Sigmoid colon (tissue), 6 donors: ENCODE measurements at regions not wholly inside any gene's neighbourhood (a gene's known extent, or its start where the extent isn't known, plus 50 kb on each side); places are given as distances from the start of the nearest gene placed in this dataset.
"Not testable (repeated sequence)": the region's sequence is repeated elsewhere in the genome, so short reads cannot be mapped to it uniquely, and the experiment has no call there.

Experiments
- DNase-seq: peaks from one replicate; pipeline ENCODE4 v3.0.0-alpha.2; 2019
- H3K27ac ChIP-seq, 4 donors: fragments of 200-600 bp; sonication (generic); one replicate each; pipeline ENCODE4 v1.5.1; 2016 to 2019; ENCODE audit warnings: mild to moderate bottlenecking in 1 of 4
- H3K27me3 ChIP-seq, 3 donors: fragments of 200-600 bp; sonication (generic); one replicate each; pipeline ENCODE4 v1.5.1; 2019; ENCODE audit warnings: mild to moderate bottlenecking in 1 of 3
- H3K36me3 ChIP-seq, 4 donors: fragments of 200-600 bp; sonication (generic); one replicate each; pipeline ENCODE4 v1.5.1; 2016 to 2019
- H3K4me1 ChIP-seq, 4 donors: fragments of 200-600 bp; sonication (generic); one replicate each; pipeline ENCODE4 v1.5.1; 2017 to 2019
- H3K4me3 ChIP-seq, 4 donors: fragments of 200-600 bp; sonication (generic); one replicate each; pipeline ENCODE4 v1.5.1; 2017 to 2019; ENCODE audit warnings: mild to moderate bottlenecking in 2 of 4, moderate library complexity in 1 of 4
- H3K9me3 ChIP-seq, 4 donors: fragments of 200-600 bp in 3 of 4; sonication (generic) in 3 of 4; one replicate each; pipeline versions ENCODE4 v1.5.1 to v1.6.1; 2013 to 2019
- CTCF ChIP-seq, 4 experiments: fragments of 450-650 bp in 3 of 4; fragments of 200-600 bp in 1 of 4; IDR thresholded peaks; one replicate each; pipeline ENCODE4 v1.5.1; 2016 to 2019; ENCODE audit warnings: antibody characterized with exemption in 4 of 4, mild to moderate bottlenecking in 3 of 4, moderate library complexity in 2 of 4
- EP300 ChIP-seq, 4 donors: sonication (generic); formaldehyde crosslinking; IDR thresholded peaks; one replicate each; pipeline ENCODE4 v1.6.1; 2017; ENCODE audit warnings: antibody characterized with exemption in 4 of 4
- POLR2A ChIP-seq, 2 donors: fragments of 450-650 bp; IDR thresholded peaks; one replicate each; pipeline ENCODE4 v1.6.1; 2016; ENCODE audit warnings: antibody characterized with exemption in 2 of 2, mild to moderate bottlenecking in 2 of 2, moderate library complexity in 2 of 2
- POLR2AphosphoS5 ChIP-seq, 4 donors: sonication (generic); formaldehyde crosslinking; IDR thresholded peaks; one replicate each; pipeline ENCODE4 v1.6.1; 2017; ENCODE audit warnings: antibody characterized with exemption in 4 of 4
- WGBS, 2 donors: extraction: QIAGEN DNeasy Blood & Tissue Kit; methylation state at CpG; one replicate each; pipeline ENCODE4 v1.1.7; 2013; 5-methylcytosine and 5-hydroxymethylcytosine counted together
- intact Hi-C: fragments of 100-400 bp; cut with DNase I; formaldehyde crosslinking; loops from one replicate; pipeline ENCODE4 v1.15.1; 2023
- donor health status: healthy with polysubstance abuse.
- donor health status: healthy.

GRCh38 chr7:138328215-138328614, 131.8 kb upstream of the TRIM24 start:
- no peaks in the 10 kb centered on the region for H3K36me3 ChIP-seq
- TF ChIP-seq CTCF (IDR thresholded peaks at IDR 0.05): no peak
- H3K27ac ChIP-seq: no peak overlapping the region
- no peaks in the 10 kb centered on the region for H3K4me1 ChIP-seq
- no peak for DNase-seq
- H3K27me3 ChIP-seq: no peaks in the 10 kb centered on the region
- peaks cover 0 to 13% (median 5%) of the 10 kb centered on the region in 4 donors for H3K9me3 ChIP-seq
- no peak overlapping the region for H3K4me3 ChIP-seq
- intact Hi-C loops: no loop called here
- WGBS, 2 donors: 94 to 95% methylated on average over 2 of the region's 2 CpGs

GRCh38 chr7:138332850-138333249, 127.2 kb upstream of the TRIM24 start:
- H3K4me3 ChIP-seq, H3K27ac ChIP-seq, H3K4me1 ChIP-seq, DNase-seq, H3K27me3 ChIP-seq, H3K36me3 ChIP-seq, intact Hi-C loops: not testable (repeated sequence)
- H3K9me3 ChIP-seq: peaks cover 0 to 20% (median 6%) of the 10 kb centered on the region in 4 donors
- WGBS, 2 donors: 93% methylated on average over 5 of the region's 5 CpGs

GRCh38 chr7:138338361-138338760, 121.7 kb upstream of the TRIM24 start:
- intact Hi-C loops: no loop called here
- TF ChIP-seq POLR2AphosphoS5 (IDR thresholded peaks at IDR 0.05): no peak
- no peak for TF ChIP-seq POLR2A (IDR thresholded peaks at IDR 0.05)
- TF ChIP-seq EP300 (IDR thresholded peaks at IDR 0.05): no peak
- no peak for TF ChIP-seq CTCF (IDR thresholded peaks at IDR 0.05)
- no peaks in the 10 kb centered on the region for H3K4me1 ChIP-seq
- DNase-seq: peak; percentile 65
- H3K9me3 ChIP-seq: peaks cover 0 to 16% (median 8%) of the 10 kb centered on the region in 4 donors
- no peak overlapping the region for H3K4me3 ChIP-seq
- H3K27ac ChIP-seq: peak overlapping the region in 1 of 4 donors; percentile 42
- no peaks in the 10 kb centered on the region for H3K36me3 ChIP-seq
- no peaks in the 10 kb centered on the region for H3K27me3 ChIP-seq

GRCh38 chr7:138339229-138339628, 120.8 kb upstream of the TRIM24 start:
- 86 to 89% methylated on average over 7 of the region's 7 CpGs for WGBS, 2 donors
- H3K9me3 ChIP-seq: peaks cover 0 to 13% (median 8%) of the 10 kb centered on the region in 4 donors
- intact Hi-C loops, H3K4me1 ChIP-seq, H3K27me3 ChIP-seq, H3K36me3 ChIP-seq, H3K27ac ChIP-seq, H3K4me3 ChIP-seq, DNase-seq: not testable (repeated sequence)

- Histone ChIP-seq H3K27me3 (no peaks in the 10 kb centered on the region), H3K36me3 (no peaks in the 10 kb centered on the region), H3K9me3 (peaks cover 0 to 21% (median 15%) of the 10 kb centered on the region in 4 donors), H3K27ac (no peak overlapping the region), H3K4me3 (no peak overlapping the region), H3K4me1 (no peaks in the 10 kb centered on the region)
- 72 to 97% methylated on average over 4 of the region's 4 CpGs for WGBS, 2 donors
- TF ChIP-seq POLR2AphosphoS5 (IDR thresholded peaks at IDR 0.05) (no peak), EP300 (IDR thresholded peaks at IDR 0.05) (no peak), CTCF (IDR thresholded peaks at IDR 0.05) (no peak), POLR2A (IDR thresholded peaks at IDR 0.05) (no peak)
- intact Hi-C loops: no loop called here
- DNase-seq: no peak
These were observed 117.1 kb upstream of the TRIM24 start for GRCh38 chr7:138342990-138343389.

GRCh38 chr7:138345567-138345966, 114.5 kb upstream of the TRIM24 start:
- WGBS, 2 donors: 64 to 71% methylated on average over 3 of the region's 3 CpGs
- no peak for TF ChIP-seq CTCF (IDR thresholded peaks at IDR 0.05)
- no peak for TF ChIP-seq EP300 (IDR thresholded peaks at IDR 0.05)
- no peak for TF ChIP-seq POLR2A (IDR thresholded peaks at IDR 0.05)
- no peak for TF ChIP-seq POLR2AphosphoS5 (IDR thresholded peaks at IDR 0.05)
- H3K36me3 ChIP-seq: no peaks in the 10 kb centered on the region
- DNase-seq: no peak
- H3K4me1 ChIP-seq: no peaks in the 10 kb centered on the region
- no peak overlapping the region for H3K27ac ChIP-seq
- no peaks in the 10 kb centered on the region for H3K27me3 ChIP-seq
- H3K9me3 ChIP-seq: peaks cover 0 to 12% (median 11%) of the 10 kb centered on the region in 4 donors
- H3K4me3 ChIP-seq: no peak overlapping the region
- intact Hi-C loops: no loop called here
